ENCODE measurements at regions not wholly inside any gene's neighbourhood (a gene's known extent, or its start where the extent isn't known, plus 50 kb on each side); places are given as distances from the start of the nearest gene placed in this dataset.

DNA sequence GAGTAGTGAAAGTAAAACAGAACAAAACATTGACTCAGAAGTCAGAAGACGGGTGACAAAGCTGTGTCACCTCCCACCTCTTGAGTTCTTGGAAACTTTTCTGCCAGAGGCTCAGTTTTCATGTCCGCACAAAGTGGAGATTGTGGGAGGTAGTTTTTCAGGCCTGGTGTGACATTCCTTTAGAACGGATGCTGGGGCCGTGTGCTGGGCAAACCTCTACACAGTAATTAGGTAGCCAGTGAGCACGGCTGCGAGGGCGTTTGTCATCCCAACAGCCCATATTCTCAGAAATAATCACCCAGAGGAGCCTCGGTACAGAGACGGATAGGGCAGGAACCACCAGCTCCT is 1054.4 kb downstream of the TBC1D22A start:
- no peak for DNase-seq (ENCODE audit: extremely low read depth, low read depth)
- TF ChIP-seq, protein P1, sequence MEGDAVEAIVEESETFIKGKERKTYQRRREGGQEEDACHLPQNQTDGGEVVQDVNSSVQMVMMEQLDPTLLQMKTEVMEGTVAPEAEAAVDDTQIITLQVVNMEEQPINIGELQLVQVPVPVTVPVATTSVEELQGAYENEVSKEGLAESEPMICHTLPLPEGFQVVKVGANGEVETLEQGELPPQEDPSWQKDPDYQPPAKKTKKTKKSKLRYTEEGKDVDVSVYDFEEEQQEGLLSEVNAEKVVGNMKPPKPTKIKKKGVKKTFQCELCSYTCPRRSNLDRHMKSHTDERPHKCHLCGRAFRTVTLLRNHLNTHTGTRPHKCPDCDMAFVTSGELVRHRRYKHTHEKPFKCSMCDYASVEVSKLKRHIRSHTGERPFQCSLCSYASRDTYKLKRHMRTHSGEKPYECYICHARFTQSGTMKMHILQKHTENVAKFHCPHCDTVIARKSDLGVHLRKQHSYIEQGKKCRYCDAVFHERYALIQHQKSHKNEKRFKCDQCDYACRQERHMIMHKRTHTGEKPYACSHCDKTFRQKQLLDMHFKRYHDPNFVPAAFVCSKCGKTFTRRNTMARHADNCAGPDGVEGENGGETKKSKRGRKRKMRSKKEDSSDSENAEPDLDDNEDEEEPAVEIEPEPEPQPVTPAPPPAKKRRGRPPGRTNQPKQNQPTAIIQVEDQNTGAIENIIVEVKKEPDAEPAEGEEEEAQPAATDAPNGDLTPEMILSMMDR (IDR thresholded peaks at IDR 0.05; ENCODE audit: low read depth, low read length): no peak

DNA sequence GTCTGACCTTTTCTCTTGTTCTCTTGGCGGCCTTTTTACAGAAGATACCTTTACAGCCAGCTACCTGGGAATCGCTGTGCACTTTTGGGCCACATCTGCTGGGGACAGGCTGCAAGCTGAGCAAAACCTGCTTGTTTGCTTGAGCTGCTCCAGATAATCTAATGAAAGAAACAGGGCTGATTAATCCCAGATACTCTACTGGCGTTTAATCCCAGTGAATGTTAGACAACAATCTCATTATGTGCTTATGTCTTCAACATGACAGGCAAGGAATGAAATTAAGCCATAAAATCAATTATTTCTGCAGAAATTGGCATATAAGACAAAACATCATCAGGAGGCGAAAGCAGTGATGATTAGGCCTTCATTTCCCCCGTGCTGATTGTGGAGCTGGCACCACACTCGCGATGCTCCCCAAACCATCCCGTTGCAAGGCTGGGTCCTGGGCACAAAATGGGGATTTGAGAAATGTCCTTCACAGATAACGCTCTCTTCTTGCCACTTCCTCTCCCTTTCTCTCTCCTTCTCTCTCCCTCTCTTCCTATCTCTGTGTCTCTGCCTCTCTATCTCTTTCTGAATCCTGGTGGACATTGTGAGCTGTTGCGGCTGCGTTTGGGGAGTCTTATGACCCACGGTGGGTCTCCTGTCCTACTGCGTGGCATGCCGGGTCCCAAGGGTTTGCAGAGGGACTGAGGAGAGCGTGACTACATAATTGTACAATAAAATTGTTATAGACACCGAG is 1053.8 kb downstream of the TBC1D22A start:
- DNase-seq (ENCODE audit: extremely low read depth, low read depth): no peak
- TF ChIP-seq, protein P1 (IDR thresholded peaks at IDR 0.05; ENCODE audit: low read depth, low read length): no peak

DNA sequence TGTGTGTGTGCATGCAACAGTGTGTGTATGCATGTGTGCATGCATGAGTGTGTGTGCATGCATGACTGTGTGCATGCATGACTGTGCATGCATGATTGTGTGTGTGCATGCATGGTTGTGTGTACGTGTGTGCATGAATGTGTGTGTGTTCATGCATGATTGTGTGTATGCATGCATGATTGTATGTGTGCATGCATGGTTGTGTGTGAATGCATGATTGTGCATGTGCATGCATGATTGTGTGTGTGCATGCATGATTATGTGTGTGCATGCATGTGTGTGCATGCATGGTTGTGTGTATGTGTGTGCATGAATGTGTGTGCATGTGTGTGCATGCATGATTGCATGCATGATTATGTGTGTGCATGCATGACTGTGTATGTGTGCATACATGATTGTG is 1052.0 kb downstream of the TBC1D22A start:
- DNase-seq (ENCODE audit: extremely low read depth, low read depth): no peak
- TF ChIP-seq, protein P1 (IDR thresholded peaks at IDR 0.05; ENCODE audit: low read depth, low read length): no peak

DNA sequence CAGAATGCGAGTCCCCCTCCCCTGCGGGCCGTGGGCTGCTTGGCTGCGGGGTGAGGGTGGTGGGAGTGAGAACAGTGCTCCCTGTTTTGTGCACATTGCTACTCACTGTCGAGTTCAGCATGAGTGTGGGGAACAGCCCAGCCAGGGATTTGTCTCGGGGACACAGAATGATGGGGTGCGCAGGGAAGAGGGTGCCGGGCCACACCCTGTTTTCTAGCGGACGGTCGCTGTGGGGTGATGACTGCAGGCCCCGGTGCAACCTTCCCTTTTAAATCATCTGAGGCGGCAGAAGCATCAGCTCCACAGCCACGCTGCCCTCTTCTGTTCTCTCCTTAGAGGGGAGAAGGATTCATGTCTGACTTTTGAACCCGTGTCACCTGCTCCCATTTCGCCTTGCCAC is 1051.2 kb downstream of the TBC1D22A start:
- TF ChIP-seq, protein P1 (IDR thresholded peaks at IDR 0.05; ENCODE audit: low read depth, low read length): no peak
- DNase-seq (ENCODE audit: extremely low read depth, low read depth): no peak

DNA sequence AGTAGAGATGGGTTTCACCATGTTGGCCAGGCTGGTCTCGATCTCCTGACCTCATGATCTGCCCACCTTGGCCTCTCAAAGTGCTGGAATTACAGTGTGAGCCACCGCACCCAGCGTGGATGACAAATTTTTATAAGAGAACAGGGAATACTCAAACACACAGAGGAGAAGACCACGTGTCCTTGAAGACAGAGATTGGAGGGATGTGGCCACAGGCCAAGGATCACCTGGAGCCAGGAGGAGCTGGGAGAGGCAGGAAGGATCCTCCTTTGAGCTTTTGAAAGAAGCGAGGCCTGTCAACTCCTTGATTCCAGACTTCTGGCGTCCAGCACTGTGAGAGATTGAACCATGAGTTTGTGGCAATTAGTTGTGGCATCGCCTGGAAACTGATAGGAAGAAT is 1049.5 kb downstream of the TBC1D22A start:
- TF ChIP-seq, protein P1 (IDR thresholded peaks at IDR 0.05; ENCODE audit: low read depth, low read length): no peak
- no peak for DNase-seq (ENCODE audit: extremely low read depth, low read depth)

DNA sequence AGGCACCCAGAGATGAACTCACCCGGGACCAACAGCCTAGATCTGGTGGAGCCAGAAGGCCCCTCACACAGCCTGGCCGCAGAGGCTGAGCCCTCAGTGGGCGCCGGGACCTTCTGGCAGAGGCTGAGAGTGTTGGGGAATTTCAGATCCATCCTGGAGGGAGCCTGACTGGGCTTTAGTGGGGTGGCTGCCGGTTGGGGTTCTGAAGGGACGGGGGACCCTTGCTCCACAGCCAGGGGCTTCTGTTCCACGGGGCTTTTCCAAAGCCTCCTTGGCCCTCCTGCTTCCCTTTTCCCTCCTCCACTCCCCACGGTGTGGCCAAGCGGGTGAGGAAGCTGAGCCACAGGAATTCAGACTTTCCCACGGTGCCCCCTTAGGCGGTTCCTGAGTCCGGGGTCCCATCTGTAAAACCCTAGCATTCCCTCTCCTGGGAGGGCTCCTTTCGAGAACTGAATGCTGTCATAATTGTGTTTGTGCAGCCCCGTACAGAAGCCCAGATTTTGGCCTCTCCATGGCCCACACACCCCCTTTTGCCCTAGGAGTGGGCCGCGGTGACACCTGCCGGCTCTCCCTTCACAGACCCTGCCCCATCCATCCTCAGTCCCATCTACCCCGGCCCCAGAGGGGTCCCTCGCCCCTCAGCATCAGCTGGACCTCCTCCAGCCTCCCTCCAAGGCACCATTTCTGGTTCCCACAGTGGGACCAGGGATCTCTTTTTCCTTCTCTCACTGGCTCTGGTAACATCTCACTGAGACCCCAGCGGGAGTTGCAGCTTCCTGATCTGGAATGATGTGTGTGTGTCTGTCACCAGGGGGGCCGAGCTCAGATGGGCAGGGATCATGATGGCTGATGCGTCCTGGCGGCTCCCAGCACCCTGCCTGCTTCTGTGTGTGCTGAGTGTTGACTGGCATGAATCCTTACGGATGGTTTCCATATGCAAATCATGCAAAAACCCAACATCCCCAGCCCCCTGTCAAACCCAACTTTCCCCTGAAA is 1048.4 kb downstream of the TBC1D22A start:
- no peak for DNase-seq (ENCODE audit: extremely low read depth, low read depth)
- TF ChIP-seq, protein P1 (IDR thresholded peaks at IDR 0.05; ENCODE audit: low read depth, low read length): no peak
